HepG2 (cell line): ENCODE measurements at regions not wholly inside any gene's neighbourhood (a gene's known extent, or its start where the extent isn't known, plus 50 kb on each side); places are given as distances from the start of the nearest gene placed in this dataset.

Source experiments
- ATAC-seq: fragments of 200-7000 bp; cut with Tn5 transposase; 3 replicates; pipeline ENCODE4 v1.9.1; 2020; ENCODE audit warnings: mild to moderate bottlenecking, moderate library complexity
- BruUV-seq: library from RNA; stranded (reverse); fragments of 400-500 nt; replicated peaks from 2 replicates; lab custom pipeline; 2021; lab: Mats Ljungman, UMichigan
- CTCF ChIA-PET: fragments of 300-600 bp; formaldehyde crosslinking; extraction: SDS; loops from one replicate; lab custom pipeline; 2021; ENCODE audit warnings: low total read pairs, inconsistent platforms, low intra/inter-chr PET ratio; lab: Yijun Ruan, JAX
- POLR2A ChIA-PET: fragments of 350-600 bp; sonication (Branson Sonifier 250); formaldehyde crosslinking; loops from one replicate; lab custom pipeline; 2020; ENCODE audit warnings: antibody characterized with exemption, inconsistent platforms; lab: Yijun Ruan, JAX
- DNase-seq: peaks from one replicate; pipeline ENCODE4 v3.0.0-alpha.2; 2015; ENCODE audit warnings: low spot score
- FAIRE-seq: peaks from 3 replicates; lab custom pipeline; 2011; peaks lifted over from hg19 to GRCh38; lab: Jason Lieb, UNC
- H2AFZ ChIP-seq: one replicate; pipeline ENCODE4 v1.6.1; 2011; ENCODE audit warnings: low read length, inconsistent platforms
- H3K27ac ChIP-seq: fragments of 300-600 bp; 3 replicates; pipeline ENCODE4 v1.8.0; 2011; ENCODE audit warnings: mixed run types, mild to moderate bottlenecking, mixed read lengths, low read length, inconsistent platforms; ENCODE audit not compliant: insufficient read depth; ENCODE audit errors: extremely low read length
- H3K27me3 ChIP-seq, 2 experiments: fragments of 200-600 bp in 1 of 2; 2 replicates in 1 of 2; 3 replicates in 1 of 2; pipeline versions ENCODE4 v1.6.0 to v1.8.0; 2011; ENCODE audit warnings: low read length in 2 of 2, mild to moderate bottlenecking in 2 of 2, moderate library complexity in 2 of 2, inconsistent platforms in 1 of 2; ENCODE audit not compliant: insufficient read depth in 2 of 2, control insufficient read depth in 1 of 2
- H3K36me3 ChIP-seq, 2 experiments: fragments of 200-600 bp in 1 of 2; replicated peaks in 1 of 2; 2 replicates in 1 of 2; 3 replicates in 1 of 2; pipeline versions ENCODE4 v1.5.1 to v1.8.0; 2011; ENCODE audit warnings: low read length in 2 of 2, inconsistent platforms in 1 of 2; ENCODE audit not compliant: insufficient read depth in 2 of 2, control insufficient read depth in 1 of 2
- H3K4me1 ChIP-seq: 2 replicates; pipeline ENCODE4 v1.5.1; 2012; ENCODE audit warnings: low read length, inconsistent platforms; ENCODE audit not compliant: insufficient read depth
- H3K4me2 ChIP-seq: 2 replicates; pipeline ENCODE4 v1.6.0; 2011; ENCODE audit warnings: low read depth, low read length, inconsistent platforms
- H3K4me3 ChIP-seq, 3 experiments: fragments of 200-600 bp in 1 of 3; sonication (generic), shearing (Covaris generic) in 1 of 3; replicated peaks in 1 of 3; 2 replicates each; pipeline ENCODE4 v1.5.1; 2011 to 2016; ENCODE audit warnings: low read length in 3 of 3, inconsistent platforms in 2 of 3, low read depth in 2 of 3, mild to moderate bottlenecking in 2 of 3, control low read depth in 1 of 3, mixed read lengths in 1 of 3; ENCODE audit not compliant: insufficient read depth in 1 of 3
- H3K79me2 ChIP-seq: one replicate; pipeline ENCODE4 v1.6.1; 2011; ENCODE audit warnings: low read length, inconsistent platforms; ENCODE audit not compliant: insufficient read depth
- H3K9ac ChIP-seq: 2 replicates; pipeline ENCODE4 v1.6.0; 2011; ENCODE audit warnings: mild to moderate bottlenecking, low read depth, low read length, inconsistent platforms; ENCODE audit not compliant: insufficient read depth
- H3K9me3 ChIP-seq: 2 replicates; pipeline ENCODE4 v1.5.1; 2012; ENCODE audit warnings: mild to moderate bottlenecking, low read length
- H4K20me1 ChIP-seq: 2 replicates; pipeline ENCODE4 v1.6.0; 2011; ENCODE audit warnings: inconsistent platforms, mild to moderate bottlenecking, low read length, moderate library complexity; ENCODE audit not compliant: insufficient read depth
- ATF7-NPFF ChIP-seq: sonication (generic); formaldehyde crosslinking; IDR thresholded peaks from 2 replicates; pipeline ENCODE4 v1.8.1; 2023; ENCODE audit warnings: mild to moderate bottlenecking, low read depth, missing genetic modification reagents, moderate library complexity
- CHCHD3 ChIP-seq: sonication (generic); formaldehyde crosslinking; IDR thresholded peaks from 2 replicates; pipeline ENCODE4 v1.8.0; 2022; ENCODE audit warnings: mild to moderate bottlenecking, missing genetic modification reagents, moderate library complexity
- KDM3A ChIP-seq: IDR thresholded peaks from 2 replicates; pipeline ENCODE4 v1.6.1; 2018; ENCODE audit warnings: low read depth, missing compliant biosample characterization
- KDM5B ChIP-seq: sonication (generic); formaldehyde crosslinking; IDR thresholded peaks from 2 replicates; pipeline ENCODE4 v1.4.0; 2020; ENCODE audit warnings: missing genetic modification reagents, mild to moderate bottlenecking, borderline replicate concordance
- MEIS1 ChIP-seq: sonication (generic); formaldehyde crosslinking; IDR thresholded peaks from 2 replicates; pipeline ENCODE4 v1.9.0; 2021; ENCODE audit warnings: mild to moderate bottlenecking, missing genetic modification reagents, moderate library complexity, borderline replicate concordance
- NCOR1 ChIP-seq: fragments of 200-600 bp; sonication (generic); IDR thresholded peaks from 2 replicates; pipeline ENCODE4 v1.7.0; 2017; ENCODE audit warnings: antibody characterized with exemption, low read length, borderline replicate concordance
- NFE2L1 ChIP-seq: sonication (generic); formaldehyde crosslinking; IDR thresholded peaks from 2 replicates; pipeline ENCODE4 v1.4.0; 2020; ENCODE audit warnings: missing genetic modification reagents, mild to moderate bottlenecking, borderline replicate concordance
- PAWR ChIP-seq: sonication (generic); formaldehyde crosslinking; IDR thresholded peaks from 2 replicates; pipeline ENCODE4 v1.4.0; 2020; ENCODE audit warnings: missing genetic modification reagents, mild to moderate bottlenecking, borderline replicate concordance
- PRPF4 ChIP-seq: fragments of 200-400 bp; formaldehyde crosslinking; IDR thresholded peaks from 2 replicates; pipeline ENCODE4 v1.6.1; 2016; ENCODE audit warnings: low read length, low read depth; ENCODE audit not compliant: poor library complexity, severe bottlenecking
- REXO4 ChIP-seq: sonication (generic); formaldehyde crosslinking; IDR thresholded peaks from 2 replicates; pipeline ENCODE4 v1.8.0; 2022; ENCODE audit warnings: missing genetic modification reagents, mild to moderate bottlenecking, borderline replicate concordance
- SIX4 ChIP-seq: sonication (generic); formaldehyde crosslinking; IDR thresholded peaks from 2 replicates; pipeline ENCODE4 v1.4.0; 2020; ENCODE audit warnings: missing genetic modification reagents
- SNAPC2 ChIP-seq: sonication (generic); formaldehyde crosslinking; IDR thresholded peaks from 2 replicates; pipeline ENCODE4 v1.8.1; 2022; ENCODE audit warnings: mild to moderate bottlenecking, missing genetic modification reagents
- TAF15 ChIP-seq: fragments of 200-400 bp; formaldehyde crosslinking; IDR thresholded peaks from one replicate; pipeline ENCODE4 v1.6.1; 2018; ENCODE audit warnings: mild to moderate bottlenecking, low read depth, low read length; ENCODE audit not compliant: poor library complexity, severe bottlenecking
- TRIM24 ChIP-seq: sonication (generic); formaldehyde crosslinking; IDR thresholded peaks from 2 replicates; pipeline ENCODE4 v1.8.0; 2022; ENCODE audit warnings: mild to moderate bottlenecking, missing genetic modification reagents
- ZNF30 ChIP-seq: sonication (generic); formaldehyde crosslinking; IDR thresholded peaks from 2 replicates; pipeline ENCODE4 v1.5.0; 2020; ENCODE audit warnings: mild to moderate bottlenecking, missing genetic modification reagents
- ZNF350 ChIP-seq: sonication (generic); formaldehyde crosslinking; IDR thresholded peaks from 2 replicates; pipeline ENCODE4 v1.4.0; 2020; ENCODE audit warnings: mild to moderate bottlenecking, low read depth, missing genetic modification reagents, borderline replicate concordance
- WGBS: methylation state at CpG from one replicate; pipeline ENCODE4 v1.1.6; 2017; ENCODE audit warnings: low lambda C conversion rate; 5-methylcytosine and 5-hydroxymethylcytosine counted together
- in situ Hi-C: cut with HindIII; loops from 2 replicates; pipeline ENCODE4 v1.10.0; 2017; ENCODE audit warnings: low pct_unique_long_range_greater_than_20kb; ENCODE audit not compliant: extremely low pct_ligation_motif_present
- intact Hi-C: fragments of 100-400 bp; cut with micrococcal nuclease; formaldehyde crosslinking; loops from one replicate; pipeline ENCODE4 v1.10.0; 2022; ENCODE audit not compliant: unreplicated experiment
- TF ChIP-seq, protein P1 (sequence below): sonication (generic); formaldehyde crosslinking; IDR thresholded peaks from 2 replicates; pipeline ENCODE4 v1.8.0; 2022; ENCODE audit warnings: mild to moderate bottlenecking, missing genetic modification reagents
- TF ChIP-seq, protein P2 (sequence below): sonication (generic); formaldehyde crosslinking; IDR thresholded peaks from 2 replicates; pipeline ENCODE4 v1.4.0; 2020; ENCODE audit warnings: mild to moderate bottlenecking, missing genetic modification reagents
- TF ChIP-seq, protein P3 (sequence below): sonication (generic); formaldehyde crosslinking; IDR thresholded peaks from 2 replicates; pipeline ENCODE4 v1.5.0; 2020; ENCODE audit warnings: mild to moderate bottlenecking, missing genetic modification reagents, borderline replicate concordance

DNA sequence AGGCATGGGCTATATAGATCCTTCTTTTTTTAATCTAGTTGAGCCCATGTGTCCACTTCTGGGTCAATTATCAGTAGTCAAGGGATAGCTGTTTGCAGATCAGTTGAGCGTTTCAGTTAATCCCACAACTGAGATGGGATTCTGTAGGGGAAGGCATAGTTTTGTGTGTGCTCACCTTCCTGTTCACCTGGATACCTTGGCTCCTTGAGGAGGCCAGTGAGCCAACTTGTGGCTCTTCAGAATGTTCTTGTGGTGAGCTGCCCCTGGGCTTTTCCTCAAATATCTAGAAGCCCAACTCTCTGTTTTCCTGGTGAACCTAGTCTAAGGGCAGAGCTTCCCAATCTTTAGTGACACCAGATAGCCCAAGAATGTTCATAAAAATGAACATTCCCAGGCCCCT, 302.9 kb upstream of the TBX3 start:
- no peaks in the 10 kb centered on the region for H3K79me2 ChIP-seq
- H3K27ac ChIP-seq = no peak overlapping the region
- H3K27me3 ChIP-seq = no peaks in the 10 kb centered on the region
- no peaks in the 10 kb centered on the region for H3K36me3 ChIP-seq
- H3K4me2 ChIP-seq = no peak overlapping the region
- ATAC-seq (no peak), FAIRE-seq (no peak), DNase-seq (no peak)
- in situ Hi-C loops (no loop called here), intact Hi-C loops (no loop called here)
- 8% methylated on average over 1 of the region's 1 CpG for WGBS
- H3K9me3 ChIP-seq = no peaks in the 10 kb centered on the region
- BruUV-seq = no TSS peak
- ChIA-PET POLR2A (no interaction called here), CTCF (no interaction called here)
- H4K20me1 ChIP-seq = no peaks in the 10 kb centered on the region
- no peak for TF ChIP-seq ATF7-NPFF (CRISPR knock-in tag)
- TF ChIP-seq REXO4 (CRISPR knock-in tag) = no peak
- TF ChIP-seq PAWR (CRISPR knock-in tag) = no peak
- no peak for TF ChIP-seq CHCHD3 (CRISPR knock-in tag)
- no peak for TF ChIP-seq ZNF30 (CRISPR knock-in tag)
- TF ChIP-seq KDM5B (CRISPR knock-in tag) = no peak
- no peak for TF ChIP-seq TRIM24 (CRISPR knock-in tag)
- no peak for TF ChIP-seq SIX4 (CRISPR knock-in tag)
- no peak for TF ChIP-seq ZNF350 (CRISPR knock-in tag)
- TF ChIP-seq, protein P1, sequence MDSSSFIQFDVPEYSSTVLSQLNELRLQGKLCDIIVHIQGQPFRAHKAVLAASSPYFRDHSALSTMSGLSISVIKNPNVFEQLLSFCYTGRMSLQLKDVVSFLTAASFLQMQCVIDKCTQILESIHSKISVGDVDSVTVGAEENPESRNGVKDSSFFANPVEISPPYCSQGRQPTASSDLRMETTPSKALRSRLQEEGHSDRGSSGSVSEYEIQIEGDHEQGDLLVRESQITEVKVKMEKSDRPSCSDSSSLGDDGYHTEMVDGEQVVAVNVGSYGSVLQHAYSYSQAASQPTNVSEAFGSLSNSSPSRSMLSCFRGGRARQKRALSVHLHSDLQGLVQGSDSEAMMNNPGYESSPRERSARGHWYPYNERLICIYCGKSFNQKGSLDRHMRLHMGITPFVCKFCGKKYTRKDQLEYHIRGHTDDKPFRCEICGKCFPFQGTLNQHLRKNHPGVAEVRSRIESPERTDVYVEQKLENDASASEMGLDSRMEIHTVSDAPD (CRISPR knock-in tag) = no peak
- no peak for TF ChIP-seq NFE2L1 (CRISPR knock-in tag)
- TF ChIP-seq TAF15 = no peak
- no peak for TF ChIP-seq NCOR1
- TF ChIP-seq, protein P2, sequence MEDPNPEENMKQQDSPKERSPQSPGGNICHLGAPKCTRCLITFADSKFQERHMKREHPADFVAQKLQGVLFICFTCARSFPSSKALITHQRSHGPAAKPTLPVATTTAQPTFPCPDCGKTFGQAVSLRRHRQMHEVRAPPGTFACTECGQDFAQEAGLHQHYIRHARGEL (CRISPR knock-in tag) = no peak
- no peak for TF ChIP-seq PRPF4
- no peak for TF ChIP-seq SNAPC2 (CRISPR knock-in tag)
- no peak for TF ChIP-seq MEIS1 (CRISPR knock-in tag)
- no peak for TF ChIP-seq KDM3A (CRISPR knock-in tag)
- TF ChIP-seq, protein P3, sequence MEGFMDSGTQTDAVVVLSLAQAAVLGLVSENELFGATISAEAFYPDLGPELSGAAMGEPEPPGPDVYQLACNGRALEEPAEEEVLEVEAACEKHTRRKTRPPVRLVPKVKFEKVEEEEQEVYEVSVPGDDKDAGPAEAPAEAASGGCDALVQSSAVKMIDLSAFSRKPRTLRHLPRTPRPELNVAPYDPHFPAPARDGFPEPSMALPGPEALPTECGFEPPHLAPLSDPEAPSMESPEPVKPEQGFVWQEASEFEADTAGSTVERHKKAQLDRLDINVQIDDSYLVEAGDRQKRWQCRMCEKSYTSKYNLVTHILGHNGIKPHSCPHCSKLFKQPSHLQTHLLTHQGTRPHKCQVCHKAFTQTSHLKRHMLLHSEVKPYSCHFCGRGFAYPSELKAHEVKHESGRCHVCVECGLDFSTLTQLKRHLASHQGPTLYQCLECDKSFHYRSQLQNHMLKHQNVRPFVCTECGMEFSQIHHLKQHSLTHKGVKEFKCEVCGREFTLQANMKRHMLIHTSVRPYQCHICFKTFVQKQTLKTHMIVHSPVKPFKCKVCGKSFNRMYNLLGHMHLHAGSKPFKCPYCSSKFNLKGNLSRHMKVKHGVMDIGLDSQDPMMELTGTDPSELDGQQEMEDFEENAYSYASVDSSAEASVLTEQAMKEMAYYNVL = no peak
- H2AFZ ChIP-seq = no peak overlapping the region
- H3K4me1 ChIP-seq = no peaks in the 10 kb centered on the region
- no peak overlapping the region for H3K9ac ChIP-seq
- H3K4me3 ChIP-seq = no peak overlapping the region
